GM12892 (cell line): ENCODE measurements at regions not wholly inside any gene's neighbourhood (a gene's known extent, or its start where the extent isn't known, plus 50 kb on each side); places are given as distances from the start of the nearest gene placed in this dataset.

Experiments used
- DNase-seq: peaks from one replicate; pipeline ENCODE4 v3.0.0; 2011; ENCODE audit not compliant: insufficient read length
- FAIRE-seq: peaks from 2 replicates; lab custom pipeline; 2011; peaks lifted over from hg19 to GRCh38; lab: Jason Lieb, UNC
- POLR2A ChIP-seq: IDR thresholded peaks from 2 replicates; pipeline ENCODE4 v1.6.1; 2011; ENCODE audit warnings: low read depth, low read length, control low read depth
- POLR2AphosphoS5 ChIP-seq: IDR thresholded peaks from 2 replicates; pipeline ENCODE4 v1.6.1; 2011; ENCODE audit warnings: low read depth, low read length, control low read depth
- TAF1 ChIP-seq: IDR thresholded peaks from 2 replicates; pipeline ENCODE4 v1.6.1; 2011; ENCODE audit warnings: low read depth, mild to moderate bottlenecking, control low read depth, low read length, borderline replicate concordance

GRCh38 chr4:83793481-83793880 lies 257.6 kb downstream of the GPAT3 start:
- FAIRE-seq (no peak), DNase-seq (no peak)
- TF ChIP-seq POLR2AphosphoS5 (no peak), POLR2A (no peak), TAF1 (no peak)

DNA sequence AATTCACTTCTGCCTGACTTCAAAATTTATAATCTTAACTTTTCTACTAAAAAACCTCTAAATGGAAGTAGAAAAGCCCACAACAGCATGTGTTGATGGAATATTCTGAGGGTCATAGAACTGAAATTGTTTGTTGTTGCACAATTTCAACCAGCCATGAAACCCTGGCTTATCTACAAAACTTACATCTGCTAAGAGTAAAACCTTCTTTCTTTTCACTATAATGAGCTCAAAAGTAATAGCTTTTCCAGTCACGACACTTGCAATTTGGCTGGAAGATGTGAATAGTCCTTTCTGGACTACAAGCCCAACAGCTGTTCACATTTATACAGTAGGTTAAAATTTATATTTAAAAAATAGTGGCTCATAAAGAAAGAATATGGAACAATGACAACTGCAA lies 250.0 kb downstream of the GPAT3 start:
- no peak for DNase-seq
- TF ChIP-seq TAF1 (no peak), POLR2AphosphoS5 (no peak), POLR2A (no peak)
- no peak for FAIRE-seq

GRCh38 chr4:83783215-83783614 lies 247.3 kb downstream of the GPAT3 start:
- TF ChIP-seq POLR2A (no peak), TAF1 (no peak), POLR2AphosphoS5 (no peak)
- DNase-seq, result no peak
- FAIRE-seq, result no peak

DNA sequence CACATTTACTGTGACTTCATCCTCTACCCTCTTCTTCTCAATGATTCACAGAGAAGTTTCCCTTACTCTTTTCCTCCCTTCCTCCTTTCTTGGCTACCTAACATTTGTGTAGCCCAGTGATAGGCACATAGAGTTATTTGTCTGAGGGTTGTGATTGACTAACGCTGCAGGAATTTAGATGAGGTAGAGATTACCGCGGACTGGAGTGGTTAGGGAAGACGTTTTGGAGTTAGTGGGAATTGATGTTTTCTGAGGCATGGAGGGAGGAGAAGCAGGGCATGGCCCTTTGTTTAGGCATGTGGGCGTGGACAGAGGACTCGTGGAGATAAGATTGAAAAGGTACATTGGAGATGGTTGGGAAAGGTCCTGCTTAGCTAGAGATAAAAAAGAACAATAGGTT lies 246.7 kb downstream of the GPAT3 start:
- DNase-seq (no peak), FAIRE-seq (no peak)
- no peak for TF ChIP-seq POLR2AphosphoS5
- no peak for TF ChIP-seq TAF1
- no peak for TF ChIP-seq POLR2A

DNA sequence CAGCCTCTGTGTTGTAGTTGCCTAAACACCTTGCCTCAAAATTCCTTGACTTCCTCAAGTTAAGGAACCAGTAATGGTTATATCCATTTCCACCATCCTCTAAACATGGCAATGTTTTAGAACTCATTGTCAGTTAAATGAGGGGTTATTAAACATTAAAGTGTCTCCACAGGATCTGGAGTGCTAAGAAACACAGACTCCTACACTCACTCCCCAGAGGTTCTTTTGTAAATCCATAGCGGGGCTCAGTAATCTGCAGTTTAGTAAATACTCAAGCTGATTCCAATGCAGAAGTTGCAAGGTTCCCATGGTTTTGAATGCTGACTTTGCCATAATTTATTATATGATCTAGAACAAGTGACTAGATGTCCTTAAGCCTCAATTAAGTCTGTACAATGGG lies 245.5 kb downstream of the GPAT3 start:
- TF ChIP-seq POLR2A (no peak), POLR2AphosphoS5 (no peak)
- no peak for DNase-seq
- FAIRE-seq, result no peak

DNA sequence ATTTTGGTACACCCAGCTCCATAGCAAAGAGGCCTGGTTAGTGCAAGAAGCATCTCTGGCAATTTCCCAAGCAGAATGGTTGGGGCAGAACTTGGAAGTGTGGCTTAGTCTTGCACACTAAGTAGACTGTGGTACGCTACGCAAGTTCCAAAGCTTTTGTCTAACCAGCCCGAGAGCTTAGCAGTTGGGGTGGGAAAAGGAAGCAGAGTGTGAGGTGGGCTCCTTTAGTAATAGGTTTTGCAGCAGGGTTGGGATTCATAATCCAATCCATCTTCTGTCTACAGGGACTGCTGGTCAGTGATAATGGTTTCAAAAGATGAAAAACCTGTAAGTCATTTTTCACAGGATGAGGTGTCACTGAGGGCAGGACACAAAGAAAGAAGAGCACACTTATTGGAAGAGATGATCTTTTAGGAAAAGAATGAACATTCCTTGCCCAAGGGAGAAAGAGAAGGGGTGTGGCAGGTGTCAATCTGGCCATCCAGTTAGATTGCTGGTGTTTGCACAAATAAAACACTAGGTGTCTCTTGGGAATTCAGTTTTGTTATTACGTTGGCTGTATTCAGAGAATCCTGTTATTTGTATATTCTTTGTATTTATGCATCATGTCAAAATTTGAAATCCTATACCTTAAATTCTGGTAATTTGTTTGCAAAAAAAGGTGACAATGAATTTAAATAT lies 244.3 kb downstream of the GPAT3 start:
- no peak for FAIRE-seq

DNA sequence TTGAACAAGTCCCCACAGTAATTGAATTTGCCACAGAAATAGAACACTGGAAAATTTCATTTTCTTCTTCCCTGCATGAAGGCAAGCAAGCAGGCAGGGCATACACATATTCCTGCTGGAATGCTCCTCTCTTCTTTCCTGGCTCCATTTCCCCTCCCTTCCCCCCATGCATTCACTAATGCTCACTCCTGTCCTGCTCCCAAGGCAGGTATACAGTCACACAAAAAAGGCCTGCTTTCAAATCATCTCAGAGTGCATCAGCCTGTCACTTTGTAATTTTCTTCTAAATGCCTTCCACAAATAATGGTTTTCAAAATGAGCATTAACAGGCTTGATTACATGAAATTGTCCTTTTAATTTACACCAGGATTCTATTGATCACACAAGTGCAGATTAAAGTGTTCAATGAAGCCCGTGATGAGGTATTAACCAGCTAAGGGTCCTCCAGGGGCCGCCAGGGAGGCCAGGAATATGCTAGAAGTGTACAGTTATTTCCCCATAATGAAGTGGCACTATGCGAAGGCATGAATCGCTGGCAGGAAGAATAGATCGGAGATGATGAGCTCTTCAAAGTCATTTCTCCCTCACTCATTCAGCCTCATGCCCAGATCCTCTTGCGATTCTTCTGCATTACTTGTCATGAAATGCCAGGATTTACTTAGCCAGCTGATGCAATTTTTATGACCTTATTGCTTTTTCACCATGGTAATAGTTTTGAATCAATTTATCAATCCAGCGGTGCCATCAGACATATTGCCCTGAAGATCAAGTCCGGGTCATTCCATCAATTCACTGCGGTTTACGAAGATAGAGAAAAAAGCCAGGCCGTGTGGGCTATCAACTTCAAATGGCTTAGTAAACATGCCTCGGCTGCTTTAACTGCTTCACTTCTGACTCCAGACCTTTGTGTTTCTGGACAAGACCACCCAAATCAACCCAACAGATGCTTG lies 243.5 kb downstream of the GPAT3 start:
- FAIRE-seq, result no peak
- no peak for DNase-seq
- no peak for TF ChIP-seq POLR2AphosphoS5
- no peak for TF ChIP-seq TAF1
- TF ChIP-seq POLR2A, result no peak

More for the DNA sequence above, 244.3 kb downstream of the GPAT3 start:
- TF ChIP-seq POLR2A (no peak), TAF1 (no peak), POLR2AphosphoS5 (no peak)
- DNase-seq, result no peak

DNA sequence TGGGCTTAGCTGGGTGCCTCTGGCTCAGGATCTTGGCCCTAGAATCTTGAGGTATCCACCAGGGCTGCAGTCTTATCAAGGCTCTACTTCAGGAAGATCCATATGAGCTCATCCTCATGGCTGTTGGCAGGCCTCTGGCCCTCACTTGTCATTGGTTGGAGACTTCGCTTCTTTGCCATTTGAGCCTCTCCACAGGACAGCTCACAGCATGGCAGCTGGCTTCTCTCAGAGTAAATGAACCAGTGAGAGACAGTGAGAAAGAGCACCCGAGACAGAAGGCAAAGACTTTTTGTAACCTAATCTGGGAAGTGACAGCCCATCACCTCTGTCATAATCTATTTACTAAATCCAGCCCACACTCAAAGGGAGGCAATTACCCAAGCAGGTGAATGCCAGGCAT lies 236.8 kb downstream of the GPAT3 start:
- TF ChIP-seq POLR2A (no peak), POLR2AphosphoS5 (no peak)
- no peak for DNase-seq
- FAIRE-seq, result no peak

DNA sequence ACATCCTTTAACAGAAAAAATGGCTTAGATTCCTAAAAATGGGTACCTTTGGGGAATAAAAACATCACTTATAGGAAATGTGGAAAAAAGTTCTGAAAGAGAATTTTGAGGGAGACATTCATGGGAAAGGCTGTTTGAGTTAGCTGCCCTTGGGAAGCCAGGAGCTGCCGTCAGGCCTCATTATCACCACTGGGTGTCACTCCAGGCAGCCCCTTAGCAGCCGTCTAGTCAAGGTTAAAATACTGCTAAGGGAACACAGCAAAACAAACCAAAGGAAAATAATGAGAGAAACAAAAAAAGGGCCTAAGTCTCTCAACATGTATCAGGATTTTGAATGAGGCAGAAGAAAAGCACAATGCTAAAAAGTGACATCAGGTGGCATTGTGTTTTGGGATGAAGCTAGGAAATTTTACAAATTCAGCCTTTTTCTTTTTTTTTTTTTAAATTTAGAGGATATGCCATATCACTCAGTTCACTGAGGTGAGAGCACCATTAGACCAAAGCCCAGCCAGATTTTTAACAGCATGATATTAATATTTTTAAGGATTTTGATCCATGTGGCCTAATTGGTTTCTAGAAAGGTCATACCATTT lies 235.3 kb downstream of the GPAT3 start:
- FAIRE-seq, result no peak
- TF ChIP-seq TAF1 (no peak), POLR2AphosphoS5 (no peak), POLR2A (no peak)

DNA sequence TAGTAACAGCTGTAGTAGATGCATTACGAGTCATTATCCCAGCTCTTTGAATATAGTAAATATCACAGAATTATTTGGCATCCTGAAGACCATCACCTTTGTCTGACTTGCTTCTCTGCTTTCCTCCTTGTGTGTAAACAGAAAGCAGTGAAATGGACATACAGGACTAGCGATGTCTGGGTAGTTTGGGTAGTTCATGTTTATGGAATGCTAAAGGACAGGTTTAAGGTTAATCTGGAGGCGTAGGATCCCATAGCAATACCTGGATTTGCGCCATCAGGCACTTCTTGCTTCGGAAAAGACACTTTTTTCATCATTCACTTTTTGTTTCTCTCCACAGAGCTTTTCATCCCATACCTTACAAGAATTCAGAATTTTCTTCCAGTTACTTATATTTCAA lies 232.2 kb downstream of the GPAT3 start:
- DNase-seq, result no peak
- no peak for TF ChIP-seq TAF1
- no peak for TF ChIP-seq POLR2AphosphoS5
- no peak for TF ChIP-seq POLR2A

More for the DNA sequence above, 235.3 kb downstream of the GPAT3 start:
- no peak for DNase-seq

GRCh38 chr4:83767067-83767466 lies 231.2 kb downstream of the GPAT3 start:
- no peak for DNase-seq
- no peak for FAIRE-seq
- TF ChIP-seq POLR2A, result no peak
- TF ChIP-seq TAF1, result no peak
- no peak for TF ChIP-seq POLR2AphosphoS5

More for the DNA sequence above, 232.2 kb downstream of the GPAT3 start:
- no peak for FAIRE-seq
